ENCODE measurements at regions not wholly inside any gene's neighbourhood (a gene's known extent, or its start where the extent isn't known, plus 50 kb on each side); places are given as distances from the start of the nearest gene placed in this dataset.

DNA sequence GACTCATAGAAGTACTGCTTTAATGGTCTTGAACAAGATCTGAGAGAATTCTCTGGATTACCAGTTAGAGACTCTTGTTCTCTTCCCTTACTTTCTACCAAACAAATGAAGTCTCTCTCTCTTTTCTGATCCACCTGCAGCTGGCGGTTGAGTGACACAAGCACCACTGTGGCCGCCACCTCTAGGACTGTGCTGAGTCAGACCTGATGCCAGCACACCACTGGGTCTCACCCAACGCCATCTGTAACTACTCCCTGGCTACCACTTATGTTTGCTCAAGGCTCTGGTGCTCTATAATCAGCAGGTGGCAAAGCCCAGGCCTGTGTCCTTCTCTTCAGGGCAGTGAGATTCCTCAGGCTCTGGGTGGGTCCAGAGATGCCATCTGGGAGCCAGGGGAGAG lies 1173.5 kb downstream of the RPA4 start:
- no peak for DNase-seq (ENCODE audit: low read depth)
- TF ChIP-seq, protein P1, sequence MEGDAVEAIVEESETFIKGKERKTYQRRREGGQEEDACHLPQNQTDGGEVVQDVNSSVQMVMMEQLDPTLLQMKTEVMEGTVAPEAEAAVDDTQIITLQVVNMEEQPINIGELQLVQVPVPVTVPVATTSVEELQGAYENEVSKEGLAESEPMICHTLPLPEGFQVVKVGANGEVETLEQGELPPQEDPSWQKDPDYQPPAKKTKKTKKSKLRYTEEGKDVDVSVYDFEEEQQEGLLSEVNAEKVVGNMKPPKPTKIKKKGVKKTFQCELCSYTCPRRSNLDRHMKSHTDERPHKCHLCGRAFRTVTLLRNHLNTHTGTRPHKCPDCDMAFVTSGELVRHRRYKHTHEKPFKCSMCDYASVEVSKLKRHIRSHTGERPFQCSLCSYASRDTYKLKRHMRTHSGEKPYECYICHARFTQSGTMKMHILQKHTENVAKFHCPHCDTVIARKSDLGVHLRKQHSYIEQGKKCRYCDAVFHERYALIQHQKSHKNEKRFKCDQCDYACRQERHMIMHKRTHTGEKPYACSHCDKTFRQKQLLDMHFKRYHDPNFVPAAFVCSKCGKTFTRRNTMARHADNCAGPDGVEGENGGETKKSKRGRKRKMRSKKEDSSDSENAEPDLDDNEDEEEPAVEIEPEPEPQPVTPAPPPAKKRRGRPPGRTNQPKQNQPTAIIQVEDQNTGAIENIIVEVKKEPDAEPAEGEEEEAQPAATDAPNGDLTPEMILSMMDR (IDR thresholded peaks at IDR 0.05; ENCODE audit: insufficient read depth, low read length): no peak
- H3K4me3 ChIP-seq (ENCODE audit: low read depth, low read length): no peak overlapping the region

DNA sequence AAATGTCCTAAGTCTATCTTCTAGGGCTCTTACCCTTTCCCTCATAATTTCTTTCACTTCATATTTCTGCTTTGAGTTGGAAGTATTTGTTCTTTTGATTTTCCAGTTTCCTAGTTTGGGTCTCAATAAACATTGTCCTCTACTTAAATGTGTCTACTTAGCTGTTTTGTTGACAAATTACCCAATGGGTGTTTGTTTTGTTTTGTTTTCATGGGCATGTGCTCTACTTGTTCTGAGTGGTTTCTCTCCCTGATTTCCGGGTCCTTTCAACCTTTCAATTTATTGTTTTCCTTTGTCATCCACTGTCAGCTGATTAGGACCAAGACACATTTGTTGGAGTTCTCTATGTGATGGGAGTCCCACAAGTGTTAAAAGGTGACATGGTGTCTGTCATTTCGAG lies 1181.4 kb downstream of the RPA4 start:
- DNase-seq (ENCODE audit: low read depth): no peak
- no peak overlapping the region for H3K4me3 ChIP-seq (ENCODE audit: low read depth, low read length)
- TF ChIP-seq, protein P1 (IDR thresholded peaks at IDR 0.05; ENCODE audit: insufficient read depth, low read length): no peak

DNA sequence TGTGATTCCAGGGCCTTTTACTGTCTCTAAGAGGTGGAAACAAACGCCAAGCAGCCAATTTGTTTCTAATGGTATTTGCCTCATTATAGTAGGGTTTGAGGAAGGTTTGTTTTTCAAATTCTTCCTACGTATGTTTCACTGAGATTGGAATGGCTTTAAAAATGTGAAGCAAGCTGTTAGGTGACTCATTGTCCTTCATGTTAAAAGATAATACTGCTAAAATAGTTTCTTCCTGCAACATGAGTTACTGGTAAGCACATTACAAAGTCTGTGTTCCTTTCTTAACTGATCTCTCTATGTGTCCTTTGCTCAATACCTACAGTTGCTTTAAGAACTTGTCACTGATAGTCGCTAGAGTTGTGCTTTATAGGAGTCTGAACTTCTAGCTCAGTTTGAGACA lies 1183.9 kb downstream of the RPA4 start:
- TF ChIP-seq, protein P1 (IDR thresholded peaks at IDR 0.05; ENCODE audit: insufficient read depth, low read length): no peak
- no peak for DNase-seq (ENCODE audit: low read depth)
- H3K4me3 ChIP-seq (ENCODE audit: low read depth, low read length): no peak overlapping the region

DNA sequence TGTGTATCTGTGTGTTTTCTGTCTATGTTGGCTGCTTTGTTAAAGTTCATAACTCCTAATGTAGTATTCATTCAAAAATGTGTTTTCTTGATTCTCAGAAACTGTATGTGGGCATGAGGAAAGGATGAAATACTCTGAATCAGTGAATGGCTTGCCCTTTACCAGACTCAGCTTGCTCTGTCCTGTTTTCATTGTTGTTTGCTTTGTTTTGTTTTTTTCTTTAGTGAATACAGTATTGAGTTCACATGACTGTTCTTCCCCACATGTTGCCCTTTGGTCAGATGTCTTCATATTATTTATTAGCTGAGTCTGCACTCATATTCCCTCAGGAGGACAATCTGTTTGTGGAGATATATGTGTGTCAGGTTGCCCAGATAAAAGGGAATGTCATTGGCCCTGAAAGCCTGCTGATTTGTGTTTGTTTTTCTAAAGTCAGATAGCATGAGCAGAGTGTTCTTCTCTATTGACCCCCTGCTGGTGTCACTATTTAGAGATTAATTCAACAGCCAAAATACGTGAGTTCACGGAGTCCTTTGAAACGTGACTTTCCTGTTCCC lies 1184.4 kb downstream of the RPA4 start:
- no peak for DNase-seq (ENCODE audit: low read depth)
- TF ChIP-seq, protein P1 (IDR thresholded peaks at IDR 0.05; ENCODE audit: insufficient read depth, low read length): no peak

DNA sequence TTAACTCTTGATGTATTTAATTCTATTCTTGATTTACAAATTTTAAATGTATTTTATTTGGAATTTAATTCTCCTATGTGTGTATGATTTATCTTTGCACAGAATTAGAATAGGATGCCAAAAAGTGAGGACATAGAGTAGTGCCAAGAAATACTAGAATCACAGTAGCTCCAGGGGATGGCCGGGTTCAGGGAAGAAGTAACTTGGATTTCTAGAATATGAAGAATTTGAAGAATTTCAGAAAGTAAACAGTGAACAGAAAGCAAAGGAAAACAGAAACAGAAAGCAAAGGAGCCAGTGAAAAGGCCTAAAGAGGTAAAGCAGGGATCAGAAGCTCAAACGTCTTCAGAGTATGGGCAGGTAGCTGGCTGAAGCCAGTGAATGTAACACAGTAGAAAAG lies 1187.6 kb downstream of the RPA4 start:
- TF ChIP-seq, protein P1 (IDR thresholded peaks at IDR 0.05; ENCODE audit: insufficient read depth, low read length): no peak
- H3K4me3 ChIP-seq (ENCODE audit: low read depth, low read length): no peak overlapping the region
- no peak for DNase-seq (ENCODE audit: low read depth)

More for the DNA sequence above, 1184.4 kb downstream of the RPA4 start:
- H3K4me3 ChIP-seq (ENCODE audit: low read depth, low read length): no peak overlapping the region

DNA sequence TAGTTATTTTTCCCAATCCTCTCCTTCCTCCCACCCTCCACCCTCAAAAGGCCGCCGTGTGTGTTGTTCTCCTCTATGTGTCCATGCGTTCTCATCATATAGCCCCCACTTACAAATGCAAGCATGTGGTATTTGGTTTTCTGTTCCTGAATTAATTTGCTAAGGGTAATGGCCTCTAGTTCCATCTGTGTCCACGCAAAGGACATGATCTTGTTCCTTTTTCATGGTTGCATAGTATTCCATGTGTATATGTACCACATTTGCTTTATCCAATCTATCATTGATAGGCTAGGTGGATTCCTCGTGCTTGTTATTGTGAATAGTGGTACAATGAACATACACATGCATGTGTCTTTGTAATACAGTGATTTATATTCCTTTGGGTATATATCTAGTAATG lies 1193.7 kb downstream of the RPA4 start:
- no peak overlapping the region for H3K4me3 ChIP-seq (ENCODE audit: low read depth, low read length)
- TF ChIP-seq, protein P1 (IDR thresholded peaks at IDR 0.05; ENCODE audit: insufficient read depth, low read length): no peak

DNA sequence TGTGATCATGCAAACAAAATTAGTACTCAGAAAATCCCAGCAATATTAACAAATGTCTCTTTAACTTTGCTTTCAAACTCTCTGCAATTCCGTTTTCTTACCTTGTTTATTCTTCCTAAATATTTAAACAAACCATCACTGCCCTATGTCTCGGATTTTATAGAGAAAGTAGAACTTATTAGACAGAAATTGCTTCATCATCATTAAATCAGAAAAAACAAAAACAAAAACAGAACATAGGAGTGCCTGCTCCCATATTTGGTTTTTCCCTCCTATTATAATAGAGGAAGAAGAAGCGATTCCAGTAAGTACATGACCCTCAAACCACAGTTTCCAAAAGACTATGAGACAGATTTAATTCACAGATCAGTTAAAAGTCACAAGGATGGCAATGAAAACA lies 1228.0 kb downstream of the RPA4 start:
- no peak overlapping the region for H3K4me3 ChIP-seq (ENCODE audit: low read depth, low read length)
- TF ChIP-seq, protein P1 (IDR thresholded peaks at IDR 0.05; ENCODE audit: insufficient read depth, low read length): no peak
- no peak for DNase-seq (ENCODE audit: low read depth)

More for the DNA sequence above, 1193.7 kb downstream of the RPA4 start:
- no peak for DNase-seq (ENCODE audit: low read depth)

Measured in fibroblast of the aortic adventitia (primary cell).